Caco-2 (cell line): ENCODE measurements at regions not wholly inside any gene's neighbourhood (a gene's known extent, or its start where the extent isn't known, plus 50 kb on each side); places are given as distances from the start of the nearest gene placed in this dataset.
"Not testable (repeated sequence)": the region's sequence is repeated elsewhere in the genome, so short reads cannot be mapped to it uniquely, and the experiment has no call there.

ENCODE experiments used
- BruUV-seq: library from RNA; stranded (reverse); fragments of 400-500 nt; replicated peaks from 2 replicates; lab custom pipeline; 2021; lab: Mats Ljungman, UMichigan
- CTCF ChIA-PET: fragments of 300-600 bp; sonication (Branson Sonifier 250); formaldehyde crosslinking; loops from one replicate; lab custom pipeline; 2022; ENCODE audit warnings: antibody characterized with exemption; lab: Charles Lee
- POLR2A ChIA-PET: fragments of 300-600 bp; sonication (Branson Sonifier 250); formaldehyde crosslinking; loops from one replicate; lab custom pipeline; 2022; ENCODE audit warnings: antibody characterized with exemption; lab: Charles Lee
- DNase-seq, 2 experiments: peaks; one replicate each; pipeline versions ENCODE4 v3.0.0 to v3.0.0-alpha.2; 2020 to 2022
- H3K27me3 ChIP-seq: replicated peaks from 2 replicates; pipeline ENCODE4 v1.6.0; 2011; ENCODE audit warnings: low read length; ENCODE audit not compliant: control insufficient read depth, insufficient read depth
- H3K36me3 ChIP-seq: 2 replicates; pipeline ENCODE4 v1.5.1; 2011; ENCODE audit warnings: low read length; ENCODE audit not compliant: control insufficient read depth, insufficient read depth
- H3K4me1 ChIP-seq: fragments of 250-450 bp; sonication (Bioruptor Pico); 2 replicates; pipeline ENCODE4 v1.5.1; 2020; ENCODE audit warnings: mild to moderate bottlenecking
- H3K4me3 ChIP-seq: 2 replicates; pipeline ENCODE4 v1.5.1; 2011; ENCODE audit warnings: low read depth, mild to moderate bottlenecking, control low read depth, low read length
- H3K9me3 ChIP-seq: fragments of 250-450 bp; sonication (Bioruptor Pico); 2 replicates; pipeline ENCODE4 v1.5.1; 2020; ENCODE audit warnings: mild to moderate bottlenecking, moderate library complexity
- H3K27ac Mint-ChIP-seq: one replicate; pipeline ENCODE4 v1.8.0; 2022; ENCODE audit warnings: mixed read lengths; ENCODE audit not compliant: unreplicated experiment
- H3K27me3 Mint-ChIP-seq: one replicate; pipeline ENCODE4 v1.8.0; 2022; ENCODE audit warnings: mixed read lengths; ENCODE audit not compliant: insufficient read depth, unreplicated experiment
- H3K36me3 Mint-ChIP-seq: one replicate; pipeline ENCODE4 v1.8.0; 2022; ENCODE audit warnings: mild to moderate bottlenecking, mixed read lengths; ENCODE audit not compliant: insufficient read depth, unreplicated experiment
- H3K4me1 Mint-ChIP-seq: one replicate; pipeline ENCODE4 v1.8.0; 2022; ENCODE audit warnings: low read depth, mixed read lengths; ENCODE audit not compliant: unreplicated experiment
- H3K4me3 Mint-ChIP-seq: one replicate; pipeline ENCODE4 v1.8.0; 2022; ENCODE audit warnings: mild to moderate bottlenecking, moderate library complexity, mixed read lengths; ENCODE audit not compliant: unreplicated experiment
- H3K9me3 Mint-ChIP-seq: one replicate; pipeline ENCODE4 v1.8.0; 2022; ENCODE audit warnings: mixed read lengths; ENCODE audit not compliant: unreplicated experiment
- intact Hi-C: fragments of 100-400 bp; cut with micrococcal nuclease; formaldehyde crosslinking; loops from one replicate; pipeline ENCODE4 v1.10.0; 2022; ENCODE audit not compliant: unreplicated experiment
- TF ChIP-seq, protein P1 (sequence below), 2 experiments: fragments of 200-600 bp in 1 of 2; IDR thresholded peaks; 1 replicate in 1 of 2; 2 replicates in 1 of 2; pipeline versions ENCODE4 v1.5.1 to v1.8.0; 2011 to 2022; ENCODE audit warnings: antibody characterized with exemption in 1 of 2, control low read depth in 1 of 2, inconsistent platforms in 1 of 2, low read depth in 1 of 2, low read length in 1 of 2, mild to moderate bottlenecking in 1 of 2, moderate library complexity in 1 of 2; ENCODE audit not compliant: insufficient read depth in 1 of 2, severe bottlenecking in 1 of 2, unreplicated experiment in 1 of 2

GRCh38 chr16:86735727-86736126 lies 157.4 kb downstream of the FOXL1 start:
- Histone ChIP-seq H3K4me1 (no peaks in the 10 kb centered on the region), H3K9me3 (no peaks in the 10 kb centered on the region), H3K4me3 (no peak overlapping the region), H3K36me3 (no peaks in the 10 kb centered on the region), H3K27me3 (no peaks in the 10 kb centered on the region; the same call in 1 of the 2 replicates)
- no peak overlapping the region for H3K4me3 Mint-ChIP-seq
- TF ChIP-seq, protein P1, sequence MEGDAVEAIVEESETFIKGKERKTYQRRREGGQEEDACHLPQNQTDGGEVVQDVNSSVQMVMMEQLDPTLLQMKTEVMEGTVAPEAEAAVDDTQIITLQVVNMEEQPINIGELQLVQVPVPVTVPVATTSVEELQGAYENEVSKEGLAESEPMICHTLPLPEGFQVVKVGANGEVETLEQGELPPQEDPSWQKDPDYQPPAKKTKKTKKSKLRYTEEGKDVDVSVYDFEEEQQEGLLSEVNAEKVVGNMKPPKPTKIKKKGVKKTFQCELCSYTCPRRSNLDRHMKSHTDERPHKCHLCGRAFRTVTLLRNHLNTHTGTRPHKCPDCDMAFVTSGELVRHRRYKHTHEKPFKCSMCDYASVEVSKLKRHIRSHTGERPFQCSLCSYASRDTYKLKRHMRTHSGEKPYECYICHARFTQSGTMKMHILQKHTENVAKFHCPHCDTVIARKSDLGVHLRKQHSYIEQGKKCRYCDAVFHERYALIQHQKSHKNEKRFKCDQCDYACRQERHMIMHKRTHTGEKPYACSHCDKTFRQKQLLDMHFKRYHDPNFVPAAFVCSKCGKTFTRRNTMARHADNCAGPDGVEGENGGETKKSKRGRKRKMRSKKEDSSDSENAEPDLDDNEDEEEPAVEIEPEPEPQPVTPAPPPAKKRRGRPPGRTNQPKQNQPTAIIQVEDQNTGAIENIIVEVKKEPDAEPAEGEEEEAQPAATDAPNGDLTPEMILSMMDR (IDR thresholded peaks at IDR 0.05; ENCODE audit: insufficient read depth in 1 of 2, low read depth in 1 of 2, low read length in 1 of 2, severe bottlenecking in 1 of 2, unreplicated experiment in 1 of 2) = no peak
- no TSS peak for BruUV-seq
- H3K4me1 Mint-ChIP-seq = no peaks in the 10 kb centered on the region
- ChIA-PET CTCF (no interaction called here), POLR2A (no interaction called here)
- DNase-seq = no peak
- no peak overlapping the region for H3K27ac Mint-ChIP-seq
- H3K36me3 Mint-ChIP-seq = no peaks in the 10 kb centered on the region
- peaks cover 12% of the 10 kb centered on the region for H3K9me3 Mint-ChIP-seq
- intact Hi-C loops = no loop called here
- H3K27me3 Mint-ChIP-seq = peaks cover 12% of the 10 kb centered on the region

- no peak for DNase-seq
- Histone ChIP-seq H3K36me3 (no peaks in the 10 kb centered on the region), H3K27me3 (no peaks in the 10 kb centered on the region; the same call in 1 of the 2 replicates), H3K4me3 (no peak overlapping the region), H3K4me1 (peaks cover 3% of the 10 kb centered on the region; the same call in 1 of the 2 replicates), H3K9me3 (no peaks in the 10 kb centered on the region)
- Mint-ChIP-seq H3K4me1 (no peaks in the 10 kb centered on the region), H3K27me3 (peaks cover 12% of the 10 kb centered on the region), H3K4me3 (no peak overlapping the region), H3K27ac (no peak overlapping the region), H3K36me3 (no peaks in the 10 kb centered on the region), H3K9me3 (peaks cover 12% of the 10 kb centered on the region)
- ChIA-PET POLR2A (no interaction called here), CTCF (interaction anchor here (0.6 kb wide), 1 partner anchor 46 kb away, joined by 4 read pairs; no protein-coding TSS in a partner anchor)
- BruUV-seq = no TSS peak
- intact Hi-C loops = no loop called here
- TF ChIP-seq, protein P1 (IDR thresholded peaks at IDR 0.05; ENCODE audit: insufficient read depth in 1 of 2, low read depth in 1 of 2, low read length in 1 of 2, severe bottlenecking in 1 of 2, unreplicated experiment in 1 of 2) = no peak
Observed at GRCh38 chr16:86736502-86736901, 158.2 kb downstream of the FOXL1 start.

DNA sequence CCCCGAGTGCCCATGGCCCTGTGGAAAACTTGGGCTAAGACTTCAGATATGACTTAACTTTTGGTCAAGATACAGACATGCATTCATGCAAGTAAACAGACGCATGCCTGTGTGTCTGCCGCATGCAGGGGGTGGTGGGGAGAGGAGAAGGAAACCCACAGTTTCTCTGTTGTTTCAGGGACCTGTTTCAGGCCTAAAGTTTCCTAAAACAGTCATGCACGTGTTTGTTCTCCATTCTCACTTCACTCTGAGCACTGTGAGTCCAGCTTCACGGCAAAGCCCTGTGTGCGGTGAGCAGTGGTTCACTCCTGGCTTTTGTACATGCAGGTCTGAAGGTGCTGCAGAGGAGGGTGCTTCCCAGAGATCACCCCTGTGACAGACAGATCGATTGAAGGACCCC lies 158.7 kb downstream of the FOXL1 start:
- DNase-seq = no peak
- no peak overlapping the region for H3K4me3 Mint-ChIP-seq
- TF ChIP-seq, protein P1 (IDR thresholded peaks at IDR 0.05; ENCODE audit: insufficient read depth in 1 of 2, low read depth in 1 of 2, low read length in 1 of 2, severe bottlenecking in 1 of 2, unreplicated experiment in 1 of 2) = no peak
- H3K9me3 Mint-ChIP-seq = peaks cover 12% of the 10 kb centered on the region
- H3K36me3 ChIP-seq = no peaks in the 10 kb centered on the region
- intact Hi-C loops = no loop called here
- no peaks in the 10 kb centered on the region for H3K9me3 ChIP-seq
- CTCF ChIA-PET = no interaction called here
- H3K36me3 Mint-ChIP-seq = no peaks in the 10 kb centered on the region
- H3K4me1 Mint-ChIP-seq = no peaks in the 10 kb centered on the region
- BruUV-seq = no TSS peak
- H3K27ac Mint-ChIP-seq = no peak overlapping the region
- peaks cover 7% of the 10 kb centered on the region; the same call in 1 of the 2 replicates for H3K4me1 ChIP-seq
- H3K27me3 Mint-ChIP-seq = peaks cover 12% of the 10 kb centered on the region
- POLR2A ChIA-PET = no interaction called here
- no peak overlapping the region for H3K4me3 ChIP-seq
- H3K27me3 ChIP-seq = no peaks in the 10 kb centered on the region; the same call in 1 of the 2 replicates

- peaks cover 12% of the 10 kb centered on the region for H3K9me3 Mint-ChIP-seq
- H3K27ac Mint-ChIP-seq, H3K36me3 ChIP-seq, H3K9me3 ChIP-seq, CTCF ChIA-PET, intact Hi-C loops, H3K4me3 Mint-ChIP-seq, POLR2A ChIA-PET, BruUV-seq, H3K36me3 Mint-ChIP-seq, H3K27me3 Mint-ChIP-seq, H3K4me3 ChIP-seq, DNase-seq, H3K27me3 ChIP-seq, H3K4me1 Mint-ChIP-seq, H3K4me1 ChIP-seq: not testable (repeated sequence)
Observed at GRCh38 chr16:86738322-86738721, 160.0 kb downstream of the FOXL1 start.
